ENCODE measurements at regions not wholly inside any gene's neighbourhood (a gene's known extent, or its start where the extent isn't known, plus 50 kb on each side); places are given as distances from the start of the nearest gene placed in this dataset.
"Not testable (repeated sequence)": the region's sequence is repeated elsewhere in the genome, so short reads cannot be mapped to it uniquely, and the experiment has no call there.

GRCh38 chr2:190005513-190005912 is 57.0 kb downstream of the MSTN start:
- no peak for DNase-seq

- DNase-seq, result no peak
Measured at GRCh38 chr2:189999661-190000060, 62.9 kb downstream of the MSTN start.

GRCh38 chr2:189998665-189999064 is 63.9 kb downstream of the MSTN start:
- not testable (repeated sequence) for DNase-seq

GRCh38 chr2:189997016-189997415 is 65.5 kb downstream of the MSTN start:
- no peak for DNase-seq

GRCh38 chr2:189995679-189996078 is 66.8 kb downstream of the MSTN start:
- DNase-seq, result no peak

- no peak for DNase-seq
Measured at GRCh38 chr2:189982780-189983394, 79.6 kb downstream of the MSTN start.

GRCh38 chr2:189982087-189982486 is 80.4 kb downstream of the MSTN start:
- no peak for DNase-seq

- not testable (repeated sequence) for DNase-seq
Measured at GRCh38 chr2:189976488-189976887, 86.0 kb downstream of the MSTN start.

GRCh38 chr2:189960346-189960745 is 102.2 kb downstream of the MSTN start:
- no peak for DNase-seq

GRCh38 chr2:189959450-189959849 is 103.1 kb downstream of the MSTN start:
- DNase-seq, result peak; percentile 2

- no peak for DNase-seq
Measured at GRCh38 chr2:189954989-189955388, 107.5 kb downstream of the MSTN start.

- DNase-seq, result no peak
Measured at GRCh38 chr2:189952536-189953109, 109.9 kb downstream of the MSTN start.

GRCh38 chr2:189951791-189952535 is 110.6 kb downstream of the MSTN start:
- no peak for DNase-seq

GRCh38 chr2:189943009-189943408 is 119.5 kb downstream of the MSTN start:
- DNase-seq, result no peak

GRCh38 chr2:189940913-189941312 is 121.6 kb downstream of the MSTN start:
- DNase-seq, result no peak

GRCh38 chr2:189937691-189938090 is 124.8 kb downstream of the MSTN start:
- DNase-seq, result no peak

- DNase-seq, result peak; percentile 6
Measured at GRCh38 chr2:189933911-189934399, 128.6 kb downstream of the MSTN start.

GRCh38 chr2:189933041-189933440 is 129.5 kb downstream of the MSTN start:
- DNase-seq, result no peak

GRCh38 chr2:189927823-189928222 is 134.7 kb downstream of the MSTN start:
- DNase-seq, result no peak

Data from hindlimb muscle (tissue), 1 donor.